Endothelial cell of umbilical vein (primary cell): ENCODE measurements at regions not wholly inside any gene's neighbourhood (a gene's known extent, or its start where the extent isn't known, plus 50 kb on each side); places are given as distances from the start of the nearest gene placed in this dataset.

Experiments
- BruUV-seq: library from RNA; stranded (reverse); fragments of 400-500 nt; replicated peaks from 2 replicates; lab custom pipeline; 2021; lab: Mats Ljungman, UMichigan
- CTCF ChIA-PET: fragments of 300-600, 350-600 bp; sonication (Branson Sonifier 250); formaldehyde crosslinking; loops from one replicate; lab custom pipeline; 2021; ENCODE audit warnings: antibody characterized with exemption, inconsistent platforms; lab: Charles Lee
- POLR2A ChIA-PET: fragments of 300-600, 350-600 bp; sonication (Branson Sonifier 250); formaldehyde crosslinking; loops from one replicate; lab custom pipeline; 2021; ENCODE audit warnings: antibody characterized with exemption, inconsistent platforms; lab: Charles Lee
- DNase-seq: peaks from one replicate; pipeline ENCODE4 v3.0.0-alpha.2; 2011; ENCODE audit warnings: low read depth, low spot score
- FAIRE-seq: peaks from 2 replicates; lab custom pipeline; 2011; peaks lifted over from hg19 to GRCh38; lab: Jason Lieb, UNC
- H2AFZ ChIP-seq: 2 replicates; pipeline ENCODE4 v1.6.0; 2012; ENCODE audit warnings: low read depth, low read length, control low read depth, inconsistent platforms
- H3K27ac ChIP-seq: 2 replicates; pipeline ENCODE4 v1.5.1; 2011; ENCODE audit warnings: low read depth, mild to moderate bottlenecking, control low read depth, low read length, moderate library complexity; ENCODE audit not compliant: insufficient read depth
- H3K27me3 ChIP-seq, 2 experiments: 2 replicates each; pipeline versions ENCODE4 v1.6.0 to v1.6.1; 2011; ENCODE audit warnings: low read length in 2 of 2, mixed read lengths in 1 of 2; ENCODE audit not compliant: control insufficient read depth in 2 of 2, insufficient read depth in 2 of 2
- H3K36me3 ChIP-seq, 2 experiments: 2 replicates in 1 of 2; 3 replicates in 1 of 2; pipeline ENCODE4 v1.5.1; 2011; ENCODE audit warnings: low read length in 2 of 2, mild to moderate bottlenecking in 1 of 2, moderate library complexity in 1 of 2; ENCODE audit not compliant: control insufficient read depth in 2 of 2, insufficient read depth in 2 of 2; ENCODE audit errors: extremely low read depth in 1 of 2
- H3K4me1 ChIP-seq: 3 replicates; pipeline ENCODE4 v1.5.1; 2011; ENCODE audit warnings: mild to moderate bottlenecking, low read length; ENCODE audit not compliant: control insufficient read depth, insufficient read depth; ENCODE audit errors: extremely low read depth
- H3K4me2 ChIP-seq: 2 replicates; pipeline ENCODE4 v1.6.1; 2011; ENCODE audit warnings: low read length, control low read depth, mixed read lengths; ENCODE audit not compliant: insufficient read depth
- H3K4me3 ChIP-seq, 3 experiments: fragments of 200-600 bp in 1 of 3; sonication (generic), shearing (Covaris generic) in 1 of 3; replicated peaks in 1 of 3; 2 replicates each; pipeline ENCODE4 v1.5.1; 2011 to 2016; ENCODE audit warnings: control low read depth in 3 of 3, low read length in 3 of 3, mild to moderate bottlenecking in 2 of 3, inconsistent platforms in 1 of 3, low read depth in 1 of 3, moderate library complexity in 1 of 3; ENCODE audit not compliant: insufficient read depth in 1 of 3
- H3K79me2 ChIP-seq: 2 replicates; pipeline ENCODE4 v1.6.0; 2012; ENCODE audit warnings: low read length, inconsistent platforms; ENCODE audit not compliant: control insufficient read depth, insufficient read depth
- H3K9ac ChIP-seq: replicated peaks from 2 replicates; pipeline ENCODE3; 2011; ENCODE audit warnings: low read length, control low read depth; ENCODE audit not compliant: insufficient read depth; ENCODE audit errors: extremely low read depth
- H3K9me1 ChIP-seq: replicated peaks from 3 replicates; pipeline ENCODE4 v1.6.0; 2011; ENCODE audit warnings: mild to moderate bottlenecking, low read length; ENCODE audit not compliant: control insufficient read depth, insufficient read depth; ENCODE audit errors: extremely low read depth
- H3K9me3 ChIP-seq: replicated peaks from 2 replicates; pipeline ENCODE4 v1.5.1; 2012; ENCODE audit warnings: low read length, inconsistent platforms; ENCODE audit not compliant: control insufficient read depth, insufficient read depth
- H4K20me1 ChIP-seq: replicated peaks from 2 replicates; pipeline ENCODE3; 2011; ENCODE audit warnings: mild to moderate bottlenecking, low read length; ENCODE audit not compliant: control insufficient read depth, insufficient read depth; ENCODE audit errors: extremely low read depth
- CTCF ChIP-seq, 2 donors: IDR thresholded peaks; 1 replicate in 1 of 2; 2 replicates in 1 of 2; pipeline ENCODE4 v1.5.1; 2011; ENCODE audit warnings: low read length in 2 of 2, mild to moderate bottlenecking in 2 of 2, moderate library complexity in 2 of 2, control low read depth in 1 of 2, inconsistent platforms in 1 of 2, low read depth in 1 of 2; ENCODE audit not compliant: insufficient read depth in 1 of 2; ENCODE audit errors: extremely low read depth in 1 of 2
- EZH2 ChIP-seq: IDR thresholded peaks from 2 replicates; pipeline ENCODE4 v1.6.1; 2012; ENCODE audit warnings: borderline replicate concordance, low read depth, mild to moderate bottlenecking, moderate library complexity, low read length, inconsistent platforms; ENCODE audit not compliant: severe bottlenecking
- FOS ChIP-seq: IDR thresholded peaks from 2 replicates; pipeline ENCODE4 v1.6.1; 2011; ENCODE audit warnings: mild to moderate bottlenecking, low read length, moderate library complexity, borderline replicate concordance; ENCODE audit not compliant: insufficient read depth
- GATA2 ChIP-seq: IDR thresholded peaks from 2 replicates; pipeline ENCODE4 v1.7.0; 2011; ENCODE audit warnings: low read depth, mild to moderate bottlenecking, moderate library complexity, mixed read lengths, low read length; ENCODE audit not compliant: insufficient read length, insufficient read depth
- JUN ChIP-seq: IDR thresholded peaks from 2 replicates; pipeline ENCODE4 v1.6.1; 2011; ENCODE audit warnings: borderline replicate concordance, low read depth; ENCODE audit not compliant: insufficient read length, insufficient read depth
- MAX ChIP-seq: IDR thresholded peaks from 2 replicates; pipeline ENCODE4 v1.6.1; 2011; ENCODE audit not compliant: insufficient read depth, insufficient read length
- MYC ChIP-seq: IDR thresholded peaks from one replicate; pipeline ENCODE4 v1.6.1; 2011; ENCODE audit warnings: mild to moderate bottlenecking, low read depth, low read length
- POLR2A ChIP-seq: IDR thresholded peaks from 2 replicates; pipeline ENCODE4 v1.6.1; 2012; ENCODE audit warnings: low read depth, mild to moderate bottlenecking, control low read depth, low read length
- POLR2AphosphoS5 ChIP-seq: IDR thresholded peaks from 2 replicates; pipeline ENCODE4 v1.6.1; 2012; ENCODE audit warnings: low read depth, mild to moderate bottlenecking, control low read depth, low read length, moderate library complexity; ENCODE audit not compliant: insufficient read depth
- dilution Hi-C: fragments of 300-500 bp; cut with MboI; formaldehyde crosslinking; loops from one replicate; pipeline ENCODE4 v1.15.0; 2019; ENCODE audit warnings: low sequenced_read_pairs; ENCODE audit not compliant: extremely low pct_ligation_motif_present
- intact Hi-C: fragments of 100-400 bp; cut with micrococcal nuclease; formaldehyde crosslinking; loops from one replicate; pipeline ENCODE4 v1.10.0; 2022

- ChIA-PET POLR2A (no interaction called here), CTCF (no interaction called here)
- H3K9me3 ChIP-seq: no peaks in the 10 kb centered on the region
- DNase-seq (no peak), FAIRE-seq (no peak)
- no TSS peak for BruUV-seq
- H3K9ac ChIP-seq: no peak overlapping the region
- H3K27ac ChIP-seq: no peak overlapping the region
- H4K20me1 ChIP-seq: no peaks in the 10 kb centered on the region
- no peaks in the 10 kb centered on the region for H3K36me3 ChIP-seq
- H3K4me1 ChIP-seq: no peaks in the 10 kb centered on the region
- H3K27me3 ChIP-seq: no peaks in the 10 kb centered on the region
- dilution Hi-C loops: no loop called here
- H3K9me1 ChIP-seq: no peaks in the 10 kb centered on the region
- TF ChIP-seq JUN (no peak), FOS (no peak), MYC (no peak), CTCF (IDR thresholded peaks at IDR 0.05; ENCODE audit: extremely low read depth in 1 of 2, insufficient read depth in 1 of 2, low read depth in 1 of 2, low read length in 2 of 2) (no peak), POLR2AphosphoS5 (no peak), POLR2A (no peak), EZH2 (no peak), MAX (no peak), GATA2 (no peak)
- H2AFZ ChIP-seq: no peak overlapping the region
- intact Hi-C loops: no loop called here
- no peak overlapping the region for H3K4me2 ChIP-seq
- no peak overlapping the region for H3K4me3 ChIP-seq
- no peaks in the 10 kb centered on the region for H3K79me2 ChIP-seq
Observed at GRCh38 chr5:127170918-127171600, 97.8 kb upstream of the C5orf63 start.
